ENCODE measurements at regions not wholly inside any gene's neighbourhood (a gene's known extent, or its start where the extent isn't known, plus 50 kb on each side); places are given as distances from the start of the nearest gene placed in this dataset.

DNA sequence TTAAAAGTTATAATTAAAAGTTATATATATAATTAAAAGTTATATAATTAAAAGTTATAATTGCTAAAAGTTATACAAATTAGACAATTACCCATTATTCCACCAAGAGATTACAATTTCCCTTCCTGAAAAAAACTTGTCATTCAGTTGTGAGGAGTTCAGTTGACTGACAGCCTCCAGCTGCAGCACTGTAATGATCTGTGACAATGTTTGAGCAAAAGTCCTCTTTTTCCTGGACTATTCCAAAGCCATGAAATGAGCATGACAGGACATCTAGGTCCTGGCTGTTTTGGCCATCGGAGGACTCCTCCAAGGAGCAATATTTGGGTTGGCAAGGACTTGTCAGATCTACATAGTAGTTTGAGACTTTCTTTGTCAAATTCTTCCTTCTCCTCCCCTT lies 258.7 kb upstream of the EDNRB start:
- Histone ChIP-seq H4K20me1 (ENCODE audit: control insufficient read depth, insufficient read depth, low read length, poor library complexity, severe bottlenecking) (no peaks in the 10 kb centered on the region), H3K27me3 (replicated peaks in 1 of 4; ENCODE audit: control extremely low read depth in 1 of 4, control insufficient read depth in 3 of 4, insufficient read depth in 4 of 4, low read length in 3 of 4) (no peaks in the 10 kb centered on the region), H3K4me3 (ENCODE audit: control extremely low read depth in 1 of 5, extremely low read depth in 1 of 5, insufficient read depth in 1 of 5, low read depth in 2 of 5, low read length in 4 of 5) (no peak overlapping the region), H3K4me2 (replicated peaks; ENCODE audit: low read depth, low read length, poor library complexity, severe bottlenecking) (no peak overlapping the region), H3K9me3 (ENCODE audit: control extremely low read depth in 1 of 3, control insufficient read depth in 2 of 3, insufficient read depth in 1 of 3, low read length in 2 of 3) (peaks cover 0 to 3% (median 0%) of the 10 kb centered on the region in 3 donors), H3K27ac (ENCODE audit: low read length in 2 of 2) (no peak overlapping the region), H3K4me1 (ENCODE audit: control insufficient read depth in 2 of 2, insufficient read depth in 2 of 2, low read length in 2 of 2) (no peaks in the 10 kb centered on the region), H3K36me3 (replicated peaks in 1 of 2; ENCODE audit: control extremely low read depth in 1 of 2, control insufficient read depth in 1 of 2, extremely low read depth in 1 of 2, insufficient read depth in 2 of 2, low read length in 1 of 2) (no peaks in the 10 kb centered on the region), H2AFZ (ENCODE audit: insufficient read depth, low read depth, low read length, poor library complexity, severe bottlenecking) (no peak overlapping the region), H3K9ac (ENCODE audit: low read length) (no peak overlapping the region), H3K79me2 (ENCODE audit: control insufficient read depth, insufficient read depth, low read length) (no peaks in the 10 kb centered on the region)
- TF ChIP-seq EZH2 (IDR thresholded peaks at IDR 0.05; ENCODE audit: borderline replicate concordance, insufficient read depth, low read depth, low read length, poor library complexity, severe bottlenecking): no peak
- TF ChIP-seq, protein P1, sequence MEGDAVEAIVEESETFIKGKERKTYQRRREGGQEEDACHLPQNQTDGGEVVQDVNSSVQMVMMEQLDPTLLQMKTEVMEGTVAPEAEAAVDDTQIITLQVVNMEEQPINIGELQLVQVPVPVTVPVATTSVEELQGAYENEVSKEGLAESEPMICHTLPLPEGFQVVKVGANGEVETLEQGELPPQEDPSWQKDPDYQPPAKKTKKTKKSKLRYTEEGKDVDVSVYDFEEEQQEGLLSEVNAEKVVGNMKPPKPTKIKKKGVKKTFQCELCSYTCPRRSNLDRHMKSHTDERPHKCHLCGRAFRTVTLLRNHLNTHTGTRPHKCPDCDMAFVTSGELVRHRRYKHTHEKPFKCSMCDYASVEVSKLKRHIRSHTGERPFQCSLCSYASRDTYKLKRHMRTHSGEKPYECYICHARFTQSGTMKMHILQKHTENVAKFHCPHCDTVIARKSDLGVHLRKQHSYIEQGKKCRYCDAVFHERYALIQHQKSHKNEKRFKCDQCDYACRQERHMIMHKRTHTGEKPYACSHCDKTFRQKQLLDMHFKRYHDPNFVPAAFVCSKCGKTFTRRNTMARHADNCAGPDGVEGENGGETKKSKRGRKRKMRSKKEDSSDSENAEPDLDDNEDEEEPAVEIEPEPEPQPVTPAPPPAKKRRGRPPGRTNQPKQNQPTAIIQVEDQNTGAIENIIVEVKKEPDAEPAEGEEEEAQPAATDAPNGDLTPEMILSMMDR (IDR thresholded peaks at IDR 0.05): no peak
- Mint-ChIP-seq H3K4me1 (no peaks in the 10 kb centered on the region), H3K9me3 (ENCODE audit: insufficient read depth) (peaks cover 7% of the 10 kb centered on the region), H3K27me3 (no peaks in the 10 kb centered on the region), H3K27ac (no peak overlapping the region), H3K4me3 (no peak overlapping the region)
- DNase-seq: no peak
- WGBS (ENCODE audit: insufficient coverage): no CpG with 5 or more reads among the region's 1 CpG
- POLR2A ChIA-PET: no interaction called here
- no peak for ATAC-seq (ENCODE audit: low read depth)
- intact Hi-C loops (cut with micrococcal nuclease): no loop called here
- CTCF ChIA-PET: no interaction called here

DNA sequence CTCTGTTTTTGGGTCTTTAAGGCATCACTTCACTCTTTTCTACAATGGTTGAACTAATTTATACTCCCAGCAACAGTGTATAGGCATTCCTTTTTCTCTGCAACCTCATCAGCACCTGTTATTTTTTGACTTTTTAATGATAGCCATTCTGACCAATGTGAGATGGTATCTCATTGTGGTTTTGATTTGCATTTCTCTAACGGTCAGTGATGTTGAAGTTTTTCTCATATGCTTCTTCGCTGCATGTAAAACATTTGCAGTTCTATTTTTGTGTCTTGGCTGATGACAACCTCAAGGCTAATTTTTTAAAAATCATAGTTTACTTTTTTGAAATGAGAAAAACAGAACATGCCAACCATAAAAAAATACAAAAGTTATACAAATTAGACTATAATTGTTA lies 258.2 kb upstream of the EDNRB start:
- no peak for DNase-seq
- H3K27ac Mint-ChIP-seq: no peak overlapping the region
- no peaks in the 10 kb centered on the region for H3K27me3 ChIP-seq (replicated peaks in 1 of 4; ENCODE audit: control extremely low read depth in 1 of 4, control insufficient read depth in 3 of 4, insufficient read depth in 4 of 4, low read length in 3 of 4)
- no peaks in the 10 kb centered on the region for H3K4me1 Mint-ChIP-seq
- CTCF ChIA-PET: interaction anchor here (1.1 kb wide), 1 partner anchor 10 kb away, joined by 4 read pairs; no protein-coding TSS in a partner anchor
- POLR2A ChIA-PET: no interaction called here
- H3K27me3 Mint-ChIP-seq: no peaks in the 10 kb centered on the region
- no peak overlapping the region for H3K4me2 ChIP-seq (replicated peaks; ENCODE audit: low read depth, low read length, poor library complexity, severe bottlenecking)
- no peak overlapping the region for H2AFZ ChIP-seq (ENCODE audit: insufficient read depth, low read depth, low read length, poor library complexity, severe bottlenecking)
- peaks cover 7% of the 10 kb centered on the region for H3K9me3 Mint-ChIP-seq (ENCODE audit: insufficient read depth)
- no peaks in the 10 kb centered on the region for H3K36me3 ChIP-seq (replicated peaks in 1 of 2; ENCODE audit: control extremely low read depth in 1 of 2, control insufficient read depth in 1 of 2, extremely low read depth in 1 of 2, insufficient read depth in 2 of 2, low read length in 1 of 2)
- H3K79me2 ChIP-seq (ENCODE audit: control insufficient read depth, insufficient read depth, low read length): no peaks in the 10 kb centered on the region
- H3K4me3 ChIP-seq (ENCODE audit: control extremely low read depth in 1 of 5, extremely low read depth in 1 of 5, insufficient read depth in 1 of 5, low read depth in 2 of 5, low read length in 4 of 5): no peak overlapping the region
- no peak for TF ChIP-seq EZH2 (IDR thresholded peaks at IDR 0.05; ENCODE audit: borderline replicate concordance, insufficient read depth, low read depth, low read length, poor library complexity, severe bottlenecking)
- TF ChIP-seq, protein P1 (IDR thresholded peaks at IDR 0.05): no peak
- H3K9ac ChIP-seq (ENCODE audit: low read length): no peak overlapping the region
- no peaks in the 10 kb centered on the region for H4K20me1 ChIP-seq (ENCODE audit: control insufficient read depth, insufficient read depth, low read length, poor library complexity, severe bottlenecking)
- peaks cover 0 to 3% (median 0%) of the 10 kb centered on the region in 3 donors for H3K9me3 ChIP-seq (ENCODE audit: control extremely low read depth in 1 of 3, control insufficient read depth in 2 of 3, insufficient read depth in 1 of 3, low read length in 2 of 3)
- WGBS (ENCODE audit: insufficient coverage): no CpG with 5 or more reads among the region's 2 CpGs
- H3K27ac ChIP-seq (ENCODE audit: low read length in 2 of 2): no peak overlapping the region
- no peaks in the 10 kb centered on the region for H3K4me1 ChIP-seq (ENCODE audit: control insufficient read depth in 2 of 2, insufficient read depth in 2 of 2, low read length in 2 of 2)
- intact Hi-C loops (cut with micrococcal nuclease): no loop called here
- H3K4me3 Mint-ChIP-seq: no peak overlapping the region
- ATAC-seq (ENCODE audit: low read depth): no peak

All from B cell (primary cell).